ENCODE measurements at regions not wholly inside any gene's neighbourhood (a gene's known extent, or its start where the extent isn't known, plus 50 kb on each side); places are given as distances from the start of the nearest gene placed in this dataset.

GRCh38 chr1:166691476-166691875 is 147.8 kb upstream of the POGK start (continued):
- TF ChIP-seq KDM4A (IDR thresholded peaks at IDR 0.05; ENCODE audit: low read depth, low read length, severe bottlenecking) (no peak), RFX5 (IDR thresholded peaks at IDR 0.05; ENCODE audit: borderline replicate concordance, low read depth, low read length) (no peak), ATF3 (IDR thresholded peaks at IDR 0.05; ENCODE audit: insufficient read depth, low read depth, low read length) (no peak), SRF (IDR thresholded peaks at IDR 0.05; ENCODE audit: low read depth, low read length) (no peak), BACH1 (IDR thresholded peaks at IDR 0.05; ENCODE audit: low read length) (no peak), HDAC2 (IDR thresholded peaks at IDR 0.05; ENCODE audit: borderline replicate concordance in 1 of 2, low read depth in 2 of 2, low read length in 2 of 2) (no peak), SIN3A (conservative IDR thresholded peaks at IDR 0.05 in 1 of 2, IDR thresholded peaks at IDR 0.05 in 1 of 2; ENCODE audit: low read depth in 1 of 2, low read length in 2 of 2) (no peak)

Data from H1 (cell line).